ENCODE measurements at regions not wholly inside any gene's neighbourhood (a gene's known extent, or its start where the extent isn't known, plus 50 kb on each side); places are given as distances from the start of the nearest gene placed in this dataset.

DNA sequence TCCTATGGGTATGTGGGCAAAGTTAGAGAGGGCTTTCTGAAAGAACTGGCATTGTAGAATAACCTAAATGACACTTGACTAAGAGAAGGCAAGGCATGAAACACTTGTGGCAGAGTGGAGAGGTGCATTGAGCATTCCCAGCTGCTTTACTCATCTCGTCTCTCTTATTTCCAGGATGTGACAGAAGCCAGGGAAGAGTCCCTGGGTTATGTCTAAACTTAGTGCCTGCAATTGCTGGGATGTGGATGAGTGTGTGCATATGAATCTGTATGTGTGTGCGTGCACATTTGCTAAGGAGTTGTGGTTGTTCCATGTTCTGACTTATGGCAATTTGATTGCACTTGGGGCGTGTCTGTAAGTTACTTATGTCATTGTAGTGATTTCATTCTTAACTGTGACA lies 1326.5 kb upstream of the B3GALT2 start:
- Histone ChIP-seq H3K79me2 (ENCODE audit: control insufficient read depth, insufficient read depth, low read length) (no peaks in the 10 kb centered on the region), H2AFZ (ENCODE audit: low read depth, low read length) (no peak overlapping the region), H3K4me1 (ENCODE audit: control insufficient read depth, extremely low read depth, insufficient read depth, low read length) (no peaks in the 10 kb centered on the region), H3K4me3 (replicated peaks in 1 of 3; ENCODE audit: insufficient read depth in 1 of 3, low read depth in 1 of 3, low read length in 3 of 3) (no peak overlapping the region), H3K9me1 (replicated peaks; ENCODE audit: control insufficient read depth, extremely low read depth, insufficient read depth, low read length) (no peaks in the 10 kb centered on the region), H3K9me3 (replicated peaks; ENCODE audit: control insufficient read depth, insufficient read depth, low read length) (no peaks in the 10 kb centered on the region), H3K27ac (ENCODE audit: insufficient read depth, low read depth, low read length) (no peak overlapping the region), H3K27me3 (ENCODE audit: control insufficient read depth in 2 of 2, insufficient read depth in 2 of 2, low read length in 2 of 2) (no peaks in the 10 kb centered on the region), H3K9ac (replicated peaks; ENCODE audit: extremely low read depth, insufficient read depth, low read length) (no peak overlapping the region), H3K4me2 (ENCODE audit: insufficient read depth, low read length) (no peak overlapping the region), H4K20me1 (replicated peaks; ENCODE audit: control insufficient read depth, extremely low read depth, insufficient read depth, low read length) (no peaks in the 10 kb centered on the region), H3K36me3 (ENCODE audit: control insufficient read depth in 2 of 2, extremely low read depth in 1 of 2, insufficient read depth in 2 of 2, low read length in 2 of 2) (no peaks in the 10 kb centered on the region)
- ChIA-PET POLR2A (no interaction called here), CTCF (no interaction called here)
- no TSS peak for BruUV-seq (replicated peaks)
- dilution Hi-C loops (cut with MboI; ENCODE audit: extremely low pct_ligation_motif_present, low sequenced_read_pairs) (no loop called here), intact Hi-C loops (cut with micrococcal nuclease) (no loop called here)
- FAIRE-seq (no peak), DNase-seq (ENCODE audit: low read depth, low spot score) (no peak)
- TF ChIP-seq JUN (IDR thresholded peaks at IDR 0.05; ENCODE audit: borderline replicate concordance, insufficient read depth, insufficient read length, low read depth): no peak
- TF ChIP-seq, protein P1, sequence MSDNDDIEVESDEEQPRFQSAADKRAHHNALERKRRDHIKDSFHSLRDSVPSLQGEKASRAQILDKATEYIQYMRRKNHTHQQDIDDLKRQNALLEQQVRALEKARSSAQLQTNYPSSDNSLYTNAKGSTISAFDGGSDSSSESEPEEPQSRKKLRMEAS (IDR thresholded peaks at IDR 0.05; ENCODE audit: insufficient read depth, insufficient read length): no peak
- TF ChIP-seq, protein P2, sequence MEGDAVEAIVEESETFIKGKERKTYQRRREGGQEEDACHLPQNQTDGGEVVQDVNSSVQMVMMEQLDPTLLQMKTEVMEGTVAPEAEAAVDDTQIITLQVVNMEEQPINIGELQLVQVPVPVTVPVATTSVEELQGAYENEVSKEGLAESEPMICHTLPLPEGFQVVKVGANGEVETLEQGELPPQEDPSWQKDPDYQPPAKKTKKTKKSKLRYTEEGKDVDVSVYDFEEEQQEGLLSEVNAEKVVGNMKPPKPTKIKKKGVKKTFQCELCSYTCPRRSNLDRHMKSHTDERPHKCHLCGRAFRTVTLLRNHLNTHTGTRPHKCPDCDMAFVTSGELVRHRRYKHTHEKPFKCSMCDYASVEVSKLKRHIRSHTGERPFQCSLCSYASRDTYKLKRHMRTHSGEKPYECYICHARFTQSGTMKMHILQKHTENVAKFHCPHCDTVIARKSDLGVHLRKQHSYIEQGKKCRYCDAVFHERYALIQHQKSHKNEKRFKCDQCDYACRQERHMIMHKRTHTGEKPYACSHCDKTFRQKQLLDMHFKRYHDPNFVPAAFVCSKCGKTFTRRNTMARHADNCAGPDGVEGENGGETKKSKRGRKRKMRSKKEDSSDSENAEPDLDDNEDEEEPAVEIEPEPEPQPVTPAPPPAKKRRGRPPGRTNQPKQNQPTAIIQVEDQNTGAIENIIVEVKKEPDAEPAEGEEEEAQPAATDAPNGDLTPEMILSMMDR (IDR thresholded peaks at IDR 0.05; ENCODE audit: extremely low read depth in 1 of 2, insufficient read depth in 1 of 2, low read depth in 1 of 2, low read length in 2 of 2): no peak
- TF ChIP-seq MYC (IDR thresholded peaks at IDR 0.05; ENCODE audit: low read depth, low read length): no peak
- no peak for TF ChIP-seq POLR2AphosphoS5 (IDR thresholded peaks at IDR 0.05; ENCODE audit: insufficient read depth, low read depth, low read length)
- TF ChIP-seq EZH2 (IDR thresholded peaks at IDR 0.05; ENCODE audit: borderline replicate concordance, low read depth, low read length, severe bottlenecking): no peak
- no peak for TF ChIP-seq GATA2 (IDR thresholded peaks at IDR 0.05; ENCODE audit: insufficient read depth, insufficient read length, low read depth, low read length)
- TF ChIP-seq FOS (IDR thresholded peaks at IDR 0.05; ENCODE audit: borderline replicate concordance, insufficient read depth, low read length): no peak
- no peak for TF ChIP-seq POLR2A (IDR thresholded peaks at IDR 0.05; ENCODE audit: low read depth, low read length)
